Activated CD8-positive, alpha-beta T cell treated with anti-CD3 and anti-CD28 coated beads for 36 hours (primary cell): ENCODE measurements at regions not wholly inside any gene's neighbourhood (a gene's known extent, or its start where the extent isn't known, plus 50 kb on each side); places are given as distances from the start of the nearest gene placed in this dataset.

ENCODE experiments used
- ATAC-seq: fragments of 200-7000 bp; cut with Tn5 transposase; one replicate; pipeline ENCODE4 v1.10.0; 2021; ENCODE audit warnings: mild to moderate bottlenecking, moderate library complexity
- CTCF ChIA-PET: fragments of 350-600 bp; sonication (Branson Sonifier 250); formaldehyde crosslinking; loops from one replicate; lab custom pipeline; 2021; ENCODE audit warnings: antibody characterized with exemption; lab: Charles Lee
- POLR2A ChIA-PET: fragments of 350-600 bp; sonication (Branson Sonifier 250); formaldehyde crosslinking; loops from one replicate; lab custom pipeline; 2021; ENCODE audit warnings: antibody characterized with exemption; lab: Charles Lee
- DNase-seq: peaks from one replicate; pipeline ENCODE4 v3.0.0-alpha.2; 2020
- H3K27ac Mint-ChIP-seq: one replicate; pipeline ENCODE4 v1.8.0; 2021; ENCODE audit warnings: mild to moderate bottlenecking, mixed read lengths
- H3K27me3 Mint-ChIP-seq: one replicate; pipeline ENCODE4 v1.8.0; 2021; ENCODE audit warnings: mixed read lengths
- H3K36me3 Mint-ChIP-seq: one replicate; pipeline ENCODE4 v1.8.0; 2021; ENCODE audit warnings: low read depth, mixed read lengths
- H3K4me1 Mint-ChIP-seq: one replicate; pipeline ENCODE4 v1.8.0; 2021; ENCODE audit warnings: low read depth, mixed read lengths
- H3K4me3 Mint-ChIP-seq: one replicate; pipeline ENCODE4 v1.8.0; 2021; ENCODE audit warnings: mild to moderate bottlenecking, moderate library complexity, mixed read lengths
- H3K9me3 Mint-ChIP-seq: one replicate; pipeline ENCODE4 v1.8.0; 2021; ENCODE audit warnings: mixed read lengths
- CTCF ChIP-seq: fragments of 200-600 bp; IDR thresholded peaks from one replicate; pipeline ENCODE4 v1.8.0; 2022; ENCODE audit warnings: antibody characterized with exemption, mild to moderate bottlenecking
- intact Hi-C: fragments of 100-400 bp; cut with micrococcal nuclease; formaldehyde crosslinking; loops from one replicate; pipeline ENCODE4 v1.10.0; 2022

- Mint-ChIP-seq H3K4me3 (no peak overlapping the region), H3K9me3 (no peaks in the 10 kb centered on the region), H3K27me3 (peaks cover 4% of the 10 kb centered on the region), H3K27ac (no peak overlapping the region), H3K4me1 (no peaks in the 10 kb centered on the region), H3K36me3 (no peaks in the 10 kb centered on the region)
- DNase-seq (no peak), ATAC-seq (no peak)
- POLR2A ChIA-PET = no interaction called here
- intact Hi-C loops = no loop called here
- CTCF ChIA-PET = no interaction called here
- TF ChIP-seq CTCF = no peak
Measured at GRCh38 chr11:93278976-93279375, 51.6 kb upstream of the DEUP1 start.

GRCh38 chr11:93279851-93280347 is 50.6 kb upstream of the DEUP1 start:
- intact Hi-C loops = no loop called here
- Mint-ChIP-seq H3K27ac (no peak overlapping the region), H3K36me3 (no peaks in the 10 kb centered on the region), H3K9me3 (no peaks in the 10 kb centered on the region), H3K27me3 (peaks cover 4% of the 10 kb centered on the region), H3K4me3 (no peak overlapping the region), H3K4me1 (no peaks in the 10 kb centered on the region)
- no peak for TF ChIP-seq CTCF
- DNase-seq (no peak), ATAC-seq (no peak)
- ChIA-PET POLR2A (no interaction called here), CTCF (no interaction called here)
